SH-SY5Y (cell line): ENCODE measurements at regions not wholly inside any gene's neighbourhood (a gene's known extent, or its start where the extent isn't known, plus 50 kb on each side); places are given as distances from the start of the nearest gene placed in this dataset.

ENCODE experiments used
- GATA2 ChIP-seq: IDR thresholded peaks from 2 replicates; pipeline ENCODE4 v1.6.1; 2011; ENCODE audit warnings: mild to moderate bottlenecking, low read depth, low read length
- GATA3 ChIP-seq: IDR thresholded peaks from 2 replicates; pipeline ENCODE4 v1.6.1; 2011; ENCODE audit warnings: low read depth, mild to moderate bottlenecking, low read length, moderate library complexity

DNA sequence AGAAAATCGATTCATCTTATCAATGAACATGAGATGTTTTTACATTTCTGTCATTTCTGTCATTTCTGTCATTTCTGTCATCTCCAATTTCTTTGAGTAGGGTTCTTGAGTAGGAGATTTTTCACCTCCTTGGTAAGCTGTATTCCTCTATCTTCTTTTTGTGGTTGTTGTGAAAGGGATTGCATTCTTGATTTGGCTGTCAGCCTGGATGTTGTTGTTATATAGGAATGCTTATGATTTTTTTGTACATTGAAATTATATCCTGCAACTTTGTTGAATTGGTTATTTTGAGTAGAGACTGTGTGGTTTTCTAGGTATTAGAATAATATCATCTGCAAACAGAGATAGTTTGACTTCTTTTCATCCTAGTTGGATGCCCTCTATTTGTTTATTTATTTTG, 1233.7 kb downstream of the PLA2G4A start:
- TF ChIP-seq GATA2 (no peak), GATA3 (no peak)
